ENCODE measurements at regions not wholly inside any gene's neighbourhood (a gene's known extent, or its start where the extent isn't known, plus 50 kb on each side); places are given as distances from the start of the nearest gene placed in this dataset.
A peak's percentile ranks its signal among the peaks of the same experiment; 100 is the strongest.

- TF ChIP-seq CTCF (IDR thresholded peaks at IDR 0.05): peak; percentile 51
Observed at GRCh38 chrX:79592259-79592658, 225.1 kb upstream of the ITM2A start.

DNA sequence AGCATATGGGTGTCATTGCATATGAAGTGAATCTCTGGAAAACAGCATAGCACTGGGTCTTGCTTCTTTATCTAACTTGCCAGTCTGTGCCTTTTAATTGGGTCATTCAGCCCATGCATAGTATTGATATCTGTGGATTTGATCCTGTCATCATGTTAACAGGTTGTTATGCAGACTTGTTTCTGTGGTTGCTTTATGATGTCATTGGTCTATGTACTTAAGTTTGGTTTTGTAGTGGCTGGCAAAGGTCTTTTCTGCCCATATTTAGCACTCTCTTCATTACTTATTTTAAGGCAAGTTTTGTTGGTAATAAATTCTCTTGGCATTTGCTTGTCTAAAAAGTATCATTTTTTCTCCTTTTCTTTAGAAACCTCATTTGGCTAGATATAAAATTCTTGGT, 221.1 kb upstream of the ITM2A start:
- no peak for TF ChIP-seq CTCF (IDR thresholded peaks at IDR 0.05)

GRCh38 chrX:79573760-79574159, 206.6 kb upstream of the ITM2A start:
- no peak for TF ChIP-seq CTCF (IDR thresholded peaks at IDR 0.05)

DNA sequence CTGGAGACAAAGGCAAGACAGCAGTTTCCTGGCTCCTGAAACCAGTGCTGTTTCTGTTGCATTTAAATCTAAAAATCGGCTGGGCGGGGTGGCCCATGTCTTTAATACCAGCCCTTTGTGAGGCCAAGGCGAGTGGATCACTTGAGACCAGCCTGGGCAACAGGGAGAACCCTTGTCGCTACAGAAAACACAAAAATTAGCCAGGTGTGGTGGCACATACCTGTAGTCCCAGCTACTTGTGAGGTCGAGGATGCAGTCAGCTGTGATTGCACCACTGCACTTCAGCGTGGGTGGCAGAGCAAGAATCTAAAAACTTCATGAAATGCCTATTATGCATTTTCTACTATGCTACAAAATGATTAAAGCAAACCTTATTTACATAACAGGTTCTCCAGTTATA, 205.4 kb upstream of the ITM2A start:
- TF ChIP-seq CTCF (IDR thresholded peaks at IDR 0.05): no peak

- TF ChIP-seq CTCF (IDR thresholded peaks at IDR 0.05): no peak
Observed at GRCh38 chrX:79570524-79571240, 203.5 kb upstream of the ITM2A start.

DNA sequence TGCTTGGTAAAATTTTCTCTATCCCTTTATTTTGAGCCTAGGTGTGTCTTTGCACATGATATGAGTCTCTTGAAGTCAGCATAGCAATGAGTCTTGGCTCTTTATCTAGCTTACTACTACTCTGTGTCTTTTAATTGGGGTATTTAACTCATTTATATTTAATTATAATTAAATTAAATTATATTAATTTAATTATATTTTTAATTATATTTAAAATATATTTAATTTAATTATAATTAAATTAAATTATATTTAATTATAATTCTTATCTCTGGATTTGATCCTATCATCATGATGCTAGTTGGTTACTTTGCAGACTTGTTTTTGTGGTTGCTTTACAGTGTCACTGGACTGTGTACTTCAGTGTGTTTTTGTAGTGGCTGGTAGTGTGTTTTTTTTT, 201.2 kb upstream of the ITM2A start:
- no peak for TF ChIP-seq CTCF (IDR thresholded peaks at IDR 0.05)

DNA sequence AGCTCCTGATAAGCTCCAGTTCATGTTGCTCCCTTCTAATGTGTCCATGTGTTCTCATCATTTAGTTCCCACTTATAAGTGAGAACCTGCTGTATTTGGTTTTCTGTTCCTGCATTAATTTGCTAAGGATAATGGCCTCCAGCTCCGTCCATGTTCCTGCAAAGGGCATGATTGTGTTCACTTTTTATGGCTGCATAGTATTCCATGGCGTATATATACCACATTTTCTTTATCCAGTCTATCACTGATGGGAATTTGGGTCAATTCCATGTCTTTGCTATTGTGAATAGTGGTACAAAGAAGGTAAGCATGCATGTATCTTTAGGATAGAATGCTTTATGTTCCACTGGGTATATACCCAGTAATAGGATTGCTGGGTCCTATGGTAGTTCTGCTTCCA, 197.2 kb upstream of the ITM2A start:
- TF ChIP-seq CTCF (IDR thresholded peaks at IDR 0.05): no peak

GRCh38 chrX:79559290-79559689, 192.2 kb upstream of the ITM2A start:
- no peak for TF ChIP-seq CTCF (IDR thresholded peaks at IDR 0.05)
